Peyer's patch (tissue), 4 donors: ENCODE measurements at regions not wholly inside any gene's neighbourhood (a gene's known extent, or its start where the extent isn't known, plus 50 kb on each side); places are given as distances from the start of the nearest gene placed in this dataset.

ENCODE experiments used
- POLR2A ChIP-seq, 2 donors: fragments of 450-650 bp; IDR thresholded peaks; one replicate each; pipeline ENCODE4 v1.5.1; 2017; ENCODE audit warnings: antibody characterized with exemption in 2 of 2, mild to moderate bottlenecking in 2 of 2, moderate library complexity in 2 of 2
- TF ChIP-seq, protein P1 (sequence below), 6 experiments: fragments of 450-650 bp in 4 of 6; fragments of 200-600 bp in 2 of 6; sonication (generic) in 1 of 6; IDR thresholded peaks; one replicate each; pipeline ENCODE4 v1.5.1; 2017 to 2019; ENCODE audit warnings: antibody characterized with exemption in 6 of 6, mild to moderate bottlenecking in 3 of 6, moderate library complexity in 1 of 6

DNA sequence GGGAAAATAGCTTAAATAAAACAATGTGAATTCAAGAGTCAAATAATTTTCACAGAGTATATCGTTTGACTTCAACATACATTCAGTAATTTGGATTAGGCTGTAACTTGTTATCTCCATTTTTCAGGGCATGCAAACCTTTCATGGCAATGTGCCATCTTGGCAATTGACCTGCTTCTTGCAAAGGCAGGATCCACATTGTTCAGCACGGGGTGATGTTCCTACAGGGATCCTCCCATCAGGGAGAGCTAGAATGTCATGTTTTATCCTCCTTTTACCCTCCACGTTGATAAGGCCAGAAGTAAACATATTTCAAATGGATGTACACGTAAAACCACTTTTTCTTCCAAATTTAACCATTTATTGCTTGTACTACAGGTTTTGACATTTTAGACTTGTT, 314.4 kb downstream of the GALC start:
- TF ChIP-seq, protein P1, sequence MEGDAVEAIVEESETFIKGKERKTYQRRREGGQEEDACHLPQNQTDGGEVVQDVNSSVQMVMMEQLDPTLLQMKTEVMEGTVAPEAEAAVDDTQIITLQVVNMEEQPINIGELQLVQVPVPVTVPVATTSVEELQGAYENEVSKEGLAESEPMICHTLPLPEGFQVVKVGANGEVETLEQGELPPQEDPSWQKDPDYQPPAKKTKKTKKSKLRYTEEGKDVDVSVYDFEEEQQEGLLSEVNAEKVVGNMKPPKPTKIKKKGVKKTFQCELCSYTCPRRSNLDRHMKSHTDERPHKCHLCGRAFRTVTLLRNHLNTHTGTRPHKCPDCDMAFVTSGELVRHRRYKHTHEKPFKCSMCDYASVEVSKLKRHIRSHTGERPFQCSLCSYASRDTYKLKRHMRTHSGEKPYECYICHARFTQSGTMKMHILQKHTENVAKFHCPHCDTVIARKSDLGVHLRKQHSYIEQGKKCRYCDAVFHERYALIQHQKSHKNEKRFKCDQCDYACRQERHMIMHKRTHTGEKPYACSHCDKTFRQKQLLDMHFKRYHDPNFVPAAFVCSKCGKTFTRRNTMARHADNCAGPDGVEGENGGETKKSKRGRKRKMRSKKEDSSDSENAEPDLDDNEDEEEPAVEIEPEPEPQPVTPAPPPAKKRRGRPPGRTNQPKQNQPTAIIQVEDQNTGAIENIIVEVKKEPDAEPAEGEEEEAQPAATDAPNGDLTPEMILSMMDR (IDR thresholded peaks at IDR 0.05) = no peak
- TF ChIP-seq POLR2A (IDR thresholded peaks at IDR 0.05) = no peak
